ELR (cell line): ENCODE measurements at regions not wholly inside any gene's neighbourhood (a gene's known extent, or its start where the extent isn't known, plus 50 kb on each side); places are given as distances from the start of the nearest gene placed in this dataset.
A peak's percentile ranks its signal among the peaks of the same experiment; 100 is the strongest.
"Not testable (repeated sequence)": the region's sequence is repeated elsewhere in the genome, so short reads cannot be mapped to it uniquely, and the experiment has no call there.

Source experiments
- DNase-seq: peaks from one replicate; pipeline ENCODE4 v3.0.0-alpha.2; 2015; ENCODE audit warnings: low read depth

DNA sequence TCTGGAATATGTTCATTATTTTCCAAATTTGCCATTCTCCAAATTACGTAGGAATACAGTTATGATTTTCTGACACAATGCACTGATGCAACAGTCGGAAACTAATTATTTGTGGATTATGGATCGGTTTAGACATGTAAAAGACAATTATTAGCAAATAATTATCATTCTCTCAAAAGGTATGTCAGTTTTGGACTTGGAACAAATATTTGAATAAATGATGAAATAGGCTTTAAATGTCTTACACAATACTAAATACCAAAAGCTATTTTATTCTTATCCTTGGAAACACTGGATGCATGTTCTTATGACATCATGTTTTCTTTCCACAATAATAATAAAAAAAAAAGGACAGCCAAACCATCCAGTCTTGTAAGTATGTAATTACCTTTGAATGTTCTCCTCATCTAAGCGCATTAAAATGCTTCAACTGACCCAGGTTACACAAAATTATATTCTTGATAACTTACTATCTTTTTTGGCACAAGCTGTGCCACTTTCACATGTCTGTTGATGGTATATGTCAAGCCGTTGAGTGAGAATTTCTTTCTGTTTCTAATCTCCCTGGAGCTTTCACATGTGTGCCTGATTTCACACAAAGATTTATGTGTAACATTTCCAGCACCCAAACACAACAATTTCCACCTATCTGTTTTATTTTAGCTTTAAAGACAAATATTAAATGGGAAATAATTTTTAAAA is 238.5 kb upstream of the ZNF385D start:
- no peak for DNase-seq

DNA sequence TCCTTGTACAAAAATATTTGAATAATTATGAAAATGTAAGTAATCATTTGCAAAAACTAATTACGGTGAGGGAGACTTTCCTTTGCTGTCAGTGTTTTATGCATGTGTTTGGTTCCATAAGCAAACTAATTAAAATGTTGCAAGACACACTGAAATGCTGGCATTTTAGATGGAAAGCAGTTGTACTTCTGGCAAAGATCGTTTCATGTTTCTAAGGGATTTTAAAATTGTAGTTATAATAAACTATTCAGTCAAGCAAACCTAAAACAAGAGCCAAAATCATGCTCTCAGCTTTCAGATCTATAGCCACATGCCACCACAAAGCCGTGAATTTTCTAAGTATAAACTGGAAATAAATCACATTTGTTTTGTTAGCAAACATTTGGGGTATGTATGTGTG is 240.1 kb upstream of the ZNF385D start:
- DNase-seq: no peak

DNA sequence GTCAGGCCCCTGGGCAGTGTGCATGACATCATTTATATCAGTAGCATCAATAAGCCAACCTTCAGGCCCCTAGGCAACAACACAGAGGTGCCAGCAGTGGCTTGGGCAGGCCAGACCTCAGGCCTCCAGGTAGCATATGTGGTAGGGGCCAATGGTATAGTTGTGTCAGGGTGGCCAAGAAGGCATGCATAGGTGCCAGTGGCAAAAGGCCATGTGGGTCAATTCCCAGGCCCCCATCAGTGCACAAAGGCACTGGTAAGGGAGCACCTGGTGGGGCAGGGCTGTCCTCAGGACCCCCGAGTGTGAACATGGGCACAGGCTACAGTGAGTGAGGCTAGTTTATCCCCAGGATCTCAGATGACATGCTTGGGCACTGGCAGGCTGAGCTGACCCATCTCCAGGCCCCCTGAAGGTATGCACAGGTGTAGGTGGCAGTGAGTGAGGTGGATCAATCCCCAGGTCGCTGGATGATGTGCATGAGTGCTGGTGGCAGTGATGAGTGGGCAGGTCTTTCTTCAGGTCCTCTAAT is 244.1 kb upstream of the ZNF385D start:
- no peak for DNase-seq

DNA sequence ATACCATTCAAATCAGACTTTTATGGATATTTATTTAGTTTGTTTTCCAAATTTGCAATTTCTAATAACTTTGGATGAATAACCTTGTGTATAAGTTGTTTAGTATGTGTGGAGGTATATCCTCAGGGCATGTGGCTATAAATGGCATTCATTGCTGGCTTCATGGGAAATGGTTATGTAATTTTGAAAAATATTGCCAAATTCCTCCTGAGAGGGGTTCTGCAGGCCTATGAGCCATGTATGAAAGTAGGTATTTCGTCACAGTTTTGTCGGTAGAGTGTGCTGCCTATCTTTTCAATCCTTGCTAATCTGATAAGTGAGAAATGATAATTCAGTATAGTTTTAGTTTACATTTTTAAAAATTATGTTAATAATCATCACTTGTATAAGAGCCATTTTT is 256.4 kb upstream of the ZNF385D start:
- DNase-seq: no peak

DNA sequence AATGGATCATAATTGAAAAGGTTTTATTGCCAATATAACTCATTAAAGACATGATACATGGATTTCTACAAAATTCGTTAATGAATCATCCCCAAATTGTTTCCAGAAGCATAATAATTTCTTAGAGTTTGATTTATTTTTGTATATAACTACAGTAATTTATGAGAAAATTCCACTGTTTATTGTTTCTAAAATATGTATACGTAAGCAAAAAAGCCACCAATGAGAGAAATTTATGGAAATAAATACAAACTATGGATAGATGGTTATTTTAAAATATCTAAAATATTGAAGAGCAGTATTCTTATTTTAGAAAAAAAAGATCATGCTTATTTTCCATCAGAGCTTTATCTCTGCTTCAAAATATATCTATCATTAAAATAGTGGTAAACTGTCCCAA is 260.0 kb upstream of the ZNF385D start:
- no peak for DNase-seq

DNA sequence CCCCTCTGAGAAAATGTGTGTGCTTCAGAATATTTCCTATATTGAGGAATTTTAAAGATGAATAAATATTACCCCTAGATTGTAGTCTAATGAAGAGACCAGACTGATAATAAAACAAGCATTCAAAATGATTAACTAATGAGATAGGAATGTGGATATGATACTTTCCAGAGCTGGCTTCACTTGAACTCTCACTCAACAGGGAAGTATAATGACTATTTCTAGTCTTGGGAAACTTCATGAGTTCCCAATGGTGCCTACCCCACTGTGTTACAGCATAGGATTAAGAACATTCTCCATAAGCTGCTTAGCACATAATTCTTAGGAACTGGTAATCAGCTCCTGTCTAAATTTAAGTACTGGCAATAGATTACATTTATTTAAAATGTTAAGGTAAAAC is 261.5 kb upstream of the ZNF385D start:
- no peak for DNase-seq

DNA sequence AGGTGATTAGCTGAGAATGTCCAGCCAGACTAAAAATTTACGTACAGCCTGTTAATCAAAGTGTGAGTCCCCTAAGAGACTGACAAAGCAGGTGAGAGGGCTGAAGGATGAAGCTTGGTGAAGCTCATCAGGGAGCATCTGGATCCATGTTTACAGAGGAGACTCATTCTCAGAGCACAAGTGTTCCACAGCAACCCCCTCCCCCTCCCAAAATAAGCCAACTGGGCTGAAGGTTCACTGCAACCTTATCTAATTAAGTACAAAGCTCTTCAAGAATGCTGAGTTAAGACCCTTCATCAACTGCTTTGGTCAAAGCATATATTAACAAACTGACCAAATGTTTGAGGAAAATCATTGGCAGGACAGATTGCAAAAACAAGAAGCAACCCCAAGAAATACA is 262.6 kb upstream of the ZNF385D start:
- no peak for DNase-seq

DNA sequence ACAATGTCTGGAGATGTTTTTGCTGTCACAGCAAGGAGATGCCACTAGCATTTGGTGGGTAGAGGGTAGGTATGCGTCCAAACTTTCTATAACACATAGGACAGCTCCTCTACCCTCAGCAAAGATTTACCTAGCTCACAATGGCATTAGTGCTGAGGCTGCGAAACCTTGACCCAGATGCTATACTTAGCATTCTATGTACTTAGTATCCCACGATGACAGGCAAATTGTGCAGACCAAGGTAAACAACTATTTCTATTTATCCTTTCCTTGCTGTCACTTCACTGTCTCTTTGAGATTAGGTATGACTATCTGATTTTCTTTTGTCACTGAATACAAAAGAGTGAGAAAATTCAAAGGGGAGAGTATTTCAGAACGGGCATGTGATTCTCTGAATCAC is 265.2 kb upstream of the ZNF385D start:
- DNase-seq: no peak

DNA sequence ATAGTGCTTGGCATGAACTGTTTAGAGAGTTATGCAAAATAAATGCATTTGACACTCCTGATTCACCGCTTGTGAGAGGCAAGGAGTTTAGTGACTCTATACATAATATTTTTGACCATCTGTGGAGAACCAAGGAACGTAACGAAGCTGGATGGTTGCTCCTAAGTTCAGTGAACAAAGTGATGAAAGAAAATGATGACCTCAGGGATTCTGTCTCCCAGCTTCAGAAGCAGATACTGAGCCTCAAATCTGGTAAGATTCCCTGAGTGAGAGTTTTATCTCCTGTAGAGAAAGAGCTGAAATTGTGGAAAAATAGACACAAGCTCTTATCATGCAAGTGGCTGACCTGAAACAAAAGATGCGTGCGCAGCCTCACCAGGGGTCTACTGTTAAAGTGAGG is 273.6 kb upstream of the ZNF385D start:
- not testable (repeated sequence) for DNase-seq

DNA sequence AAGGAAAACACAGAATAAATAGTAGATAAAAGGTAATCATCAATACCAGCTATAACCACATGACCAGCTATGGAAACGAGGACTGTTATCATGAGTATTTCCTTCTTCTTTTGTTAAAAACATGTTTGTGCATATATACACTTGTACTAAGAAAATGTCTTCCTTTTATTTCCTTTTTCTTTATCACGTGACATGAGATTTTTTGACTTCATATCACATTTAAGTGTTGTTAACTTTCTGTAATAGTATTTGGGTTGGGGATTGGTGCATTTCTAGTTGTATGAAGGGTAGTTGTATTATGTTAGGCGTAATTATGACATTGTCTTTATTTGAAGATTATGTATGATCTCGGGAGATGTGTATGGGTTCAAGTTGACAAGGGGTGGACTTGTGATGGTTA is 278.5 kb upstream of the ZNF385D start:
- no peak for DNase-seq

DNA sequence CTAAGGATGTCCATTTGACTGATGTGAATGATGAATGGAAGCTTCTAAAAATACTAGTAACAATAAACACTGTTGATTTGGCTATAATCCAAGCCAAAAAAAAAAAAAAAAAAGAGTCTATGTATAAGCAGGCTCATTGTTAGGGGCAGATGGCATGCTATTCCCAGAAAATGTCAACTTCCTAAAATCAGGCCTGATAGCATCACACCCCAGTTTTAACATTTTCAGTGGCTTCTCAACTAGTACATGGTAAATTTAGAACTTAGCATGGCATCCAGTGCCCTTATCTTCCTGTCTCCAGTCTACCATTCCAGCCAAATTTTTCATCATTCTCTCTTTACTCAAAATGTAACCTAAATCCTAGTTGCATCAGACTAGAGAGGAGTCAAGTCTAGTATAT is 288.2 kb upstream of the ZNF385D start:
- DNase-seq: no peak

DNA sequence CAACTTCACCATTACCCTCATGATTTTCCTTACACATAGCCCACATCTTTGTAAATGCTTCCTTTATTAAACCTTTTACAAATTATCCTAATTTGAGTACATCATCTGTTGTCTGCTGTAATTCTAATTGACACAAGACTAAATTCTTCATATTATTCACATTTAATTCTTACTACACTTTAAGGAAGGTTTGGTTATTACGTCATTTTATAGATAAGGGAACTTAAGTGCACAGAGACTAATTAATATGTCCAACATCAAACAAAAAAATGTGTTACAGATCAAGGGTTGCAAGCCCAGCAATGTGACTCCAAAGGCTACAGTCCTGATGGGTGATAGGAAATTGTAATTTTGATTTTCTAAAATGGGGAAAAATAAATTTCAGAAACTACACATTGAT is 289.1 kb upstream of the ZNF385D start:
- no peak for DNase-seq

DNA sequence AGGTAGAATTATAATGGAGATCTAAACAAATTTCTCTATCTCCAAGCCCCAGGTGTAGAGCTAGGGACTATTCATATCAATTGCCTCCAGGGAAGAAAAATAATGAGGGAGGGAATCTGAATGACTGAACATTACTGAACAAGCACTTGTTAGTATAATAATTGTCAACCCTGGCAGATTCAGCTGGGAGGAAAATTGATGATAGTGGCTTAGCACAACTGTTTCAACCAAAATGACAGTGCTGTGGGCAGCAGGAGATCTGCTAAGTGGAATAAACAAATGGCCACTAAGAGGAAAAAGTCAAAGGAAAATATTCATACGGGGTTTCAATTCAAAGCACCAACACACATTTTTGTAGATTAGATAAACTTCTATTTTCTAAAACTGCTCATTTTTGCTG is 294.9 kb upstream of the ZNF385D start:
- no peak for DNase-seq

DNA sequence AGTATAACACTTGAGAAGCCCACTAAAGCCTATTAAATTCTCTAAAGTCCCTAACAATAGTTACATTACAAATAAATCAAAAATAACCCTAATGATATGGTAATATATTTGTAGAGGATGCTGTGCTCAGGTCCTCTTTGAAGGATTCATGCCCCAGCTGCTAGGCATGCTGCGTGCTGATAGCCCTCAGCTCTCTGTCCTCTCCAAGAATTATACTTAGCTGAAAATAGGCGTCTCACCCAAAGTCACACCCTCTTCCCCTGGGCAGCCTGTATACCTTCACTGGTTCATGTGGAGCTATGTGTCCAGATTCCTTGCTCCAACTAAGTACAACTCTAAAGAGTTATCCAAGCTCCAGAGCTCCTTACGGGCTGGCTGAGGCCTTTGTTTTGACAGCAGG is 312.5 kb upstream of the ZNF385D start:
- no peak for DNase-seq

DNA sequence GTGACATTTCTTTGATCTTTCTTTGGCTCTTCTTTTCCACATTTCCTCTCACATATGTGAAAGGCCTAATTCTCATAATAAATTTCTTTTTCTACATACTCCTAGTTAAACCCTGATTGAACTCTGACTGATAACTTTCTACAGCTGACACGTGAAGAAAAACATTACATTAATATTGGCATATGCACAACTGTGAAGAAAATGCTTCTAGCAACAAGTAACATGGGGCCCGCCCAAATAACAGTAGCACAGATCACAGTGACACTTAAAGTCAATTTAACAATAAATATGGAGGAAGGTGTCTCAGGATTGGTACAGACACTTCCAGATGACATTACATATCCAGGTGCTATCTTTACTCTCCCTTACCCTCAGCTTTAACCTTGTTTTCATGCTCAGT is 317.6 kb upstream of the ZNF385D start:
- DNase-seq: no peak

DNA sequence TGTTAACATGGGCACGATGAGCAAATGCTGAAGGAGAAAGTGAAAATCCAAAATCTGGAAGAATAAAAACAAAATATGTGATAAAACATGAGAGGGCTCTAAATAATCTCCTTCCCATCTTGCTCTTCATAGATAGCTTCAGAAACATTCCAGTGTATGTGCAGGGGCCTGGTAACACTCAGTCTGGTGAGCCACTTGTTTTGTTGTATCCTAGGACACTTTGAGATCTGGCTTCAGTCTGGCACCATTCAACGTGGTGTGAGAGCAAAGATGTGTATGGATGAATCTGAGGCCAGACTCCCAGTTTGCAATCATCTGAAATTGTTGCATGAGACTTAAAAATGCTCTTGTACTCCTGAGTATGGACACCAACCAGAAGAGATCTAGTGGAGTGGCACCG is 337.2 kb upstream of the ZNF385D start:
- no peak for DNase-seq

DNA sequence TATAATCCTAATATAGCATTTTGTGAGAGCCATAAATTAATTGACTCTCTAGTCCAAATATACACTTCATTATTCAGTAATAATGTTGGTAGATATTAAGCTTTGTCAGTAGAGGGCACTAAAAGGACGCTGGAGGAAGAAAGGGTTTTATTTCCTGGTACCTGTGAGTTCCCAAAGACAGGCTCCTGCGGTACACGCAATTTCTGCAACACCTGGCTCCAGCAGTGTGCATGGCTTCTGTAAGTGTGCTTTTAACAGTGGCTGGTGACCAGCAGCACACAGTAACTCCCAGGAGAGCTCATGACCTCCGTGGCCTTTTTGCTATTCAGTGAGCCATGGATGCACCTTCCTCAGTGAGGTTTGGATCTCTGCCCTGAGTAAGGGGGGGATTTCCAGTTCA is 338.3 kb upstream of the ZNF385D start:
- peak; percentile 4 for DNase-seq

DNA sequence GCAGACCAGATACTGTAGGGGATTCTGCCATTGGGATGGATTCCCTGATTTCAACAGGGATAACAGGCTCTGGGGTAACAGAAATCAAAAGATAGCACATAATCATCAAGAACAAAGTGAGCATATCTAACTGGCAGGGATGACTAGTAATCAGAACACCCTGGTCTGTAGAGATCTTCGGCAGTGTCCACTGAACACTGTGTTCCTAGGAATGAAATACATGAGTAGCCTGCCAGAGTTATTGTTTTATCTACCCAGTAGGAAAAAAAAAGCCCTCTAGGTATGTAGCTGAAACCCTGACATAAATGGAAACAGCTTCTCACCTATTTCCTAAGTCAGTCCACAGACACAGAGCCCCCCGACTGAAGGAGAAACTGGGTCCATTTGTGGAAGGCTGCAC is 340.3 kb upstream of the ZNF385D start:
- DNase-seq: no peak

DNA sequence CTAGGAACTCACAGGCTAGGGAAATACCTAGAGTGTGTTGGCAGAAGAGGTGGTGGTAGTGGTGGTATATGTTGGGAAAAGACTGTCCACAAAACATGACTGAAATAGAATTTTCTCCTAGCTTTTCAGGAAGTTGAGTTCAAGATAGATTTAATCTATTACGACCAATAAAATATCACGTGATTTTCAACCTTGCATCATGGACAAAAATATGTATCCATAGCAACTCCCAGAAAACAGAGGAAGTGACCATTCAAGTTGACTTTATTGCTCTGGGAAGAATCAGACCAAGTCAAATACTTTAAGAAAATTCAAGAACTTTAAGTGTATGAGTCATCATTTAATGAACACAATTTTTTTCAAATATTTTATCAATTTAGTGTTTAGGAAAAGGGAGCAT is 347.0 kb upstream of the ZNF385D start:
- DNase-seq: no peak

DNA sequence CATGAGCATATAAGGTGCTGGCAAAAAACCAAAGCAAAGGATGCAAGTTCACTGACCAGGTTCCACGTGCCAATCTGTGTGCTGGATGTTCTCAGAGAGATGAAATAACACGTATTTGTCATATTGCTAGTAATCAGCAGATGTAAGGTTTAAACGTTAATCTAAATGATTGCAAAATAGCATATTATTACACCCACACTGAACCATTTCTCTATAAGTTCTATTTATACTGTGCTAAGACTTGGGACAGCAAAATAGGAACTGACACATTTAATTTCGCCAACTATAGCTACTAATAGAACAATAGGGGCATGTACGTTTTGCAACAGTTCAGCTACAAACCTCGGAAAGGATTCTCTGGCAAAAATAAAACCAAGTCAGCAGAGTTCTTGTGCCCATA is 350.3 kb upstream of the ZNF385D start:
- DNase-seq: no peak

DNA sequence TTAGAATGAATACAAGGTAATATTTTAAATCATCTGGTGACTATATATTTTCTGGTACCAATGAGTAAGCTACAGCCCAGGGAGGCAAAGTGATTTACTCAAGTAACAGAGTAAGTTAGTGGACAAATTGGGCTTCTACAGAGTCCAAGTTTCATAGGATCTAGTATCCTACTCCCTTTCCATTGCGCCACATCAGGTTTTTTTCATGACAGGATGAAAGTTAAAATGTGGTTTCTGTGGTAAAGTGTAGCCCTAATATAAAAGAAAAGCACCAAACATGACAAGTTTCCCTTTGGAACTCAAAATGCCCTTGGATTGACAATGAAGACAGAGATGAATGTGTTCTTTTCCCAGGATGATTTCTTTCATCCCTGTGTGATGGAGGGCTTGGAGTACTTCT is 350.8 kb upstream of the ZNF385D start:
- no peak for DNase-seq

DNA sequence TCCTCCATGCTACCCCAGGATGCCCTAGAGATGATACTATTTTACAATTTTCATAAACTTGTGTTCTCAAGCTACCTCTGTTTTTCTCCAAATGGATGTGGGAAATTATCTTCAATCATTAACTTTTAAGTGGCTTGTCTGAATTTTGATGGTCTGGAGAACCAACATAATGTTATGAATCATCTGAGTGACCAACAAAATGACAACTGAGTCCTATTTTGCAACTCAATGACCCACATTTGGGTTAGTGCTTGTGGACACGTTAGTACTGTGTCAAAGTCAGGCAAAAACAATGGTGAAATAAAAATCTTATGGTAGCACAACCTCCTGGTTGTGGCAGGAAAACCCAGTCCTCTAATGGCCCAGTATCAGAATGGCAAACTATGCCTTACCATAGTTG is 352.4 kb upstream of the ZNF385D start:
- no peak for DNase-seq

DNA sequence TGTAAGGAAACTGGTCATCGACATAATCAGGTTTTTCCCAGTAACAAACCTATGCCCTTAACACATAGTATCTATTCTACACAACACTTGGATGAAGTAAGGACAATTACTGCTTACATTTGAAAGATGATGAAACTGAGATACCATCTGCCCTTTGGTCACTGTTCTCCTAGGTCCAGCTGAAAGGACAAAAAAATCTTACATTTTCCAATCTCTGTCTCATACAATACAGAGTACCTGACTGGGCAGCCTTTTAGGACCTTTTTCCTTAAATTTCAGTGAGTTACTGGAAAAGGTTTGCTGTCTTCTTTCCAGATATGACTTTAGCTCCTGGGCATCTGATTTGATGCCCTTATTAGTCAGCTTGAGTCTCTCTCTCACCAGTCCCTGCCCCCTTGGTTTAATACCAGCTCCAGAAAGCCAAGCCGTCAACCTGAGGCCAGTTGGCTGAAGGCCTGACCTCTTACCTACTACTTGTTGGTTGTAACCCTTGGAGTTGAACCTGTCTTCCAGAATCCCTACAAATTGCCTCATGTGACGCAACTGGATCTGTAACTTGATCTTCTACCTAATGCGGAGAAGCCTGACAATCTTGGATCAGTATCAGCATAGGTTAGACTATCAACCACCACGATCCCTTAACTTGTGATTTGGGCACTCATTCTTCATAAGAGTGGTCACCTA is 355.3 kb upstream of the ZNF385D start:
- DNase-seq: no peak

DNA sequence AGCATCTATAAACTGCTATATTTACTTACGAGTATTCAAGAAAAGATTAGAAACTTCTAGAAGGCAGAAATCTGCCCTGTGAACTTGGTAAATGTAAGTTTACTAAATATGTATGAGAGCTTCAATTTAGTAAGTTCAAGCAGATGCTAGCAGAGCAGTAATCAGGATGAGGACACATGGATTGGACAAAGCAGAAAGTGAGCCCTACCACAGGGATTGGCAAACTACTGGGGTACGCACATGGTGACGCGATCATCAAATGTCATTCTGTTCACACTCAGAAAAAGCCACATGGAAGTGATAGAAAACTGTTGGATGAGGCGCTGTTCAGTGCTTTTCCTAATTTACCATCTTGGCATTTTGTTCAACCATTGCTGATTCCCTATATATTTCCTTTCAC is 360.2 kb upstream of the ZNF385D start:
- DNase-seq: no peak
